GM12891 (cell line): ENCODE measurements at regions not wholly inside any gene's neighbourhood (a gene's known extent, or its start where the extent isn't known, plus 50 kb on each side); places are given as distances from the start of the nearest gene placed in this dataset.
"Not testable (repeated sequence)": the region's sequence is repeated elsewhere in the genome, so short reads cannot be mapped to it uniquely, and the experiment has no call there.

Source experiments
- DNase-seq: peaks from one replicate; pipeline ENCODE4 v3.0.0; 2011; ENCODE audit warnings: low spot score; ENCODE audit not compliant: insufficient read length
- FAIRE-seq: peaks from 2 replicates; lab custom pipeline; 2011; peaks lifted over from hg19 to GRCh38; lab: Jason Lieb, UNC
- PAX5 ChIP-seq: IDR thresholded peaks from 2 replicates; pipeline ENCODE4 v1.6.1; 2011; ENCODE audit warnings: low read length, moderate library complexity, mild to moderate bottlenecking; ENCODE audit not compliant: insufficient read depth, severe bottlenecking
- POLR2A ChIP-seq: IDR thresholded peaks from 2 replicates; pipeline ENCODE4 v1.6.1; 2011; ENCODE audit warnings: low read depth, low read length, control low read depth
- POLR2AphosphoS5 ChIP-seq: IDR thresholded peaks from 2 replicates; pipeline ENCODE4 v1.6.1; 2011; ENCODE audit warnings: low read depth, low read length, control low read depth
- POU2F2 ChIP-seq: IDR thresholded peaks from 2 replicates; pipeline ENCODE4 v1.6.1; 2011; ENCODE audit warnings: low read depth, mild to moderate bottlenecking, control low read depth, low read length, moderate library complexity
- SPI1 ChIP-seq: IDR thresholded peaks from 2 replicates; pipeline ENCODE4 v1.6.1; 2011; ENCODE audit warnings: low read depth, low read length, control low read depth
- TAF1 ChIP-seq: IDR thresholded peaks from 2 replicates; pipeline ENCODE4 v1.6.1; 2011; ENCODE audit warnings: low read depth, low read length, control low read depth

DNA sequence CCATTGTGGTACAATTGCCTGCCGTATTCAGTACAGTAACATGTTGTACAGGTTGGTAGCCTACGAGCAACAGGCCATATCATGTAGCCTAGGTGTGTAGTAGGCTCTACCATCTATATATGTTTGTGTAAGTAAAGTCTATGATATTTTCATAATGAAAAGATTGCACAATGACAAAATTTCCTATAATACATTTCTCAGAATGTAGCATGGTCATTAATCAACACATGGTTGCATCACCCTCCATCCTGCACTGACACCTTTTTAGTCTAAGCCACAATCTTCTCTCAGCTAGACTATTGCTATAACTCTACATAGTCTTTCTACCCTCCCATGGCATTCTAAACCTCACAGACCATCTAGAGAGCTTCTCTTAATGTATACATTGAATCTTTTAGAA, 158.5 kb upstream of the HMGA2 start:
- FAIRE-seq (no peak), DNase-seq (no peak)
- TF ChIP-seq SPI1 (no peak), POU2F2 (no peak), POLR2AphosphoS5 (no peak), TAF1 (no peak), PAX5 (no peak), POLR2A (no peak)

DNA sequence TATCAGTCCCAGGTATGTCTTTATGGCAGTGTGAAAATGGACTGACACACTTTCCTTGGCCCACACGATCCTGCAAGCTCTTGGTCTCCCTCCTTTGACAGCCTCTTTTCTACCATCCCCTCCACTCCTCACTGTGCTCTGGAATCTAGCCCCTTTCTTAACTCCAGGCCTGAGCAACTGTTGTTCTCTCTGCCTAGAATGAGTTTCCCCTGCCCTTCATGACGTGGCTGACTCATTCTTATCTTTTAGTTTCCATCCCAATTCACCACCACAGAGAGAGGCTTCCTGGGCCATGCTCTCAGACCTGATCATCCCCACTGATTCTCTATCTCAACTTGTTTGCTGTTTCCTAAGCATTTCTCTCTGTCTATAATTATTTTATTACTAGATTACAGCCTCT, 157.4 kb upstream of the HMGA2 start:
- DNase-seq (no peak), FAIRE-seq (no peak)
- no peak for TF ChIP-seq POLR2A

DNA sequence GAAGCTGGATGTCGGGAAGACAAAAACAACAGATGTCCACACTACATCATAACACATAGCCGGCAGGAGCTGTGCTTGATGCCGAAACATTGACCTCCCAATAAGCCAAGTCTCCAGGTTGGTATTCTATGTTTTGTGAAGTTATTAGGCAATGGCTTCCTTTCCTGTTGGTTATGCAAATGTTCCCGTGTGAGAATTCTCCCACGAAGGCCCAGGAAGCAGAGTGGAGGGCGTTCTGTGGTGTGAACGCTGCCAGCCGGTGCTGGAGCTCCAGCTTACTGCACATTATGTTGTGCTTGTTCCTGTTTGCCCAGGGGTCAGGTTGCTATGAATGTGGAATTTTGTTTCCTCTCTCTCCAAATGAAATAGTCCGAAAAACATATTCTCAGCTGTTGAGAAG, 156.4 kb upstream of the HMGA2 start:
- DNase-seq (no peak), FAIRE-seq (no peak)
- TF ChIP-seq TAF1 (no peak), SPI1 (no peak), PAX5 (no peak), POU2F2 (no peak), POLR2A (no peak), POLR2AphosphoS5 (no peak)

DNA sequence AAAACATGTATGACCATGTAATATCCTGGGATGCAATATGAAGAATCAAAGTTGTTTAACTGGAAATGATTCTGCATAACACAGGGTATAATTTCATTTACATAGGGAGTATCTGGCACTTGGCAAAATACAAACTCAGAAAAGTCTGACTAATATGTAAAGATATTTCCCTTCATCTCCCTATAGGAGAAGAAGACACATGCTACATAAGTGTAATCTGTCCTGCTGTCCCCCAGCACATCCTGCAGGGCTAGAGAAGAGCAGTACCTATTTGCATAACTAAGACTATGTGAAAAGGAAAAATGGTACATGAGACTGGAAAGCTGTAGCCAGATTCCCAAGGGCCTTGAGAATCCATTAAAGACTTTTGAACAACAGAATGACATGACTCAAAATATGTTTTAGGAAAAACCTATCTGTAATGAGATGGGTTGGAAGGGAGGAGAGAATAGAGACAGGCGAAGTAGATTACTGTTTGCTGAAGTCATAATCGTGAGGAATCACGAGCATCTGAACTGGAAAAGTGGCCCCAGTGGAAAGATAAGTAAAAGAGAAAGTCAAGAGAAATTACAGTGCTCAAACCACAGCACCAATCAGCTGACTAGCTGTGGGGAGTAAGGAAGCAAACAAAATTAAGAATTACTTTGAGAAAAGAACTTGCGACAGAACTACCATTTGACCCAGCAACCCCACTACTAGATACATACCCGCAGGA, 155.1 kb upstream of the HMGA2 start:
- FAIRE-seq (no peak), DNase-seq (no peak)
- no peak for TF ChIP-seq POLR2A
- no peak for TF ChIP-seq TAF1
- TF ChIP-seq SPI1, result no peak
- no peak for TF ChIP-seq PAX5
- TF ChIP-seq POU2F2, result no peak
- TF ChIP-seq POLR2AphosphoS5, result no peak

DNA sequence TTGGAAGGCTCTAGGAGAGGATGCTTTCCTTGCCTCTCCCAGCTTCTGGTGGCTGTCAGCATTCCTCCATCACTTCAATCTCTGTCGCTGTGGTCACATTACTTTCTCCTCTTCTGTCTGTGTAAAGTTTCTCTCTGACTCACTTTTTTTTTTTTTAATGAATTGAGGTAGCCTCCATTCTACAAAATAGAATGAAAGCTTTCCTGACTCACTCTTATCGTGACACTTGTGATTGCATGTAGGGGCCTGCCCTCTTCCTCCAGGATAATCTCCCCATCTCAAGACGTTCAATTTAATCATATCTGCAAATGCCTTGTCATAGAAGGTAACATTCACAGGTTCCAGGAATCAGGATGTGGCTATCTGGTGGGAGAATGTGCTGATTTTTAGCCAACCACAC, 153.5 kb upstream of the HMGA2 start:
- DNase-seq, result no peak
- no peak for FAIRE-seq
- TF ChIP-seq POLR2AphosphoS5 (no peak), TAF1 (no peak), PAX5 (no peak), POU2F2 (no peak), SPI1 (no peak), POLR2A (no peak)

DNA sequence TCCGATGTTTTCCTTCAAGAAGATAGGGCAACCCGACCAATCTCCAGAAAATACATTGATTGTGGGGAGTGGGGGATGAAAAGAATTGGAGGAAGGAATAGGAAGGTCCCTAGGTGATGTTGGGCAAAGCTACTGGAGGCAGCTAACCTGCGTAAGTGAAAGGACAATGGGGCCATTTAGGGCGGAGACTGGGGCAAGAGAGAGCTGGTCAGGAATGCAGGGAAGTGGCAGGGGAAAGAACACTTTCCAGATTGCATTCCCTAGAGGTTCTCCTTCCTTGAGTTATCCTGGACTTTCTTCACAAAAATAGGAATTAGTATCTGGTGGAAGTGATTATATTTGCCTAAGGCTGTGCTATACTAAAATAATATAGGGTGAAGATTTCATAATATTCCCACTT, 151.8 kb upstream of the HMGA2 start:
- FAIRE-seq, result no peak
- TF ChIP-seq SPI1, result no peak
- no peak for TF ChIP-seq POU2F2
- no peak for TF ChIP-seq POLR2A
- no peak for TF ChIP-seq TAF1
- TF ChIP-seq PAX5, result no peak
- no peak for DNase-seq

DNA sequence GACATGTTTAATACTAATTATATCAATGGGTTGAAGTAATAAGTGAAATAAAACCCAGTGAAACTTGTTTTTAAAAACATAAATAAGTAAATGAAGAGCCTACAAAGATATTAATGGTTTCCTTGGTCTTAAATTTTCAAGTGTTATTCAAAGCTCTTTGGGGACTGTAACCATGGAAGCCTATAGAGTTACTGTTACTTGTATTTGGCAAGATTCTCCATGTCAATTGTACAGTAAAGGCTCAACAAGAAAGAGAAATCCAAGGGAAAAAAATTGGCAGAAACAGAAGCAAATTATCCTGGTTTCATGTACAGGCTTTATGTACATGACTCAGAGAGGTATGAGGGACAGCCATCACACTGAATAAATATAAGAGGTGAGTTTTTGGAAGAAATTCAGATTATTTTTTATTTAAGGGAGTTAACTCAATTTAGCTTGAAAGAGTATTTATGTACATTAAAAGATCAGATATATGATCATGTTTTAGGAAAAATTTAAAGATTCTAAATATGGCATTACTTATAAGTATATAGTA, 151.1 kb upstream of the HMGA2 start:
- FAIRE-seq (no peak), DNase-seq (no peak)
- no peak for TF ChIP-seq POU2F2
- TF ChIP-seq PAX5, result no peak
- no peak for TF ChIP-seq POLR2A
- no peak for TF ChIP-seq TAF1

DNA sequence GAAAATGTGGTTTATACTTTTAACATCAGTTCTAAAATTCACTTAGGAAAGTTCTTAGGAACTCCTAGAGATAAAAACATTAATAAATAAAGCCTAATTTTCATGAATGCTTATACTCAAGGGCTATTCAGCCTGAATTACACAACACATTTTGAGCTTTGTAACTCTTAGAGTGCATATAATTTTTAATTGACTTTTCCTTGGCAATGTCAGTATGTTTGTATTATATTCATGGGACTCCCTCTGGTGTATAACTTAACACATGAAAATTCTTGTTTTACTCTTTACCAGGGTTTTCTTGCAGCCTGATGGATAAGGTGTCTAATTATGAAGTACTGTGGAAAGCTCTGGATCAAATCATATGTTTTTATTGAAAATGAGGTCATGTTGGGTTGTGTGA, 150.6 kb upstream of the HMGA2 start:
- FAIRE-seq (no peak), DNase-seq (no peak)
- TF ChIP-seq POU2F2 (no peak), PAX5 (no peak), TAF1 (no peak), POLR2AphosphoS5 (no peak), SPI1 (no peak), POLR2A (no peak)

DNA sequence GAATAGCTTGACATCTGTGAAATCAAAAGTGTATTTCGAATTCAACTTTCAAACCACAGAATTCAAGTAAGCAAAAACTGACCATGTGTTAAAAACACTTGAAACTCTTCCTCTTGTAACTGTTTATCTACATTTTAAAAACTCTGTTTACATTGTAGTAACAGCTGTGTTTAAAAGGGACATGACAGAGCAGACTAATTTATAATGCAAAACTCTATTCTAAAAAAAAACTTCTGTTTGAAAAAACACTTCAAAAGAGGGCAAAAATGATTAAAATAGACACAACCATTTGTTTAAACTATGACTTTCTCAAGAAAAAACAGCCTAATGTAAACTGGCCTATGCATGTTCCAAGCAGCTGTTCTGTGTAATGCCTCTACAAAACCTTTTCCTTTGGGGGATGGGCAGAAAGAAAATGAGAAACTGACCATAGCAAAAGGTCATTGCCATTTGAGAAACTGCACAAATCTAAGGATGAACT, 149.1 kb upstream of the HMGA2 start:
- FAIRE-seq (no peak), DNase-seq (no peak)
- TF ChIP-seq TAF1 (no peak), POLR2A (no peak)

DNA sequence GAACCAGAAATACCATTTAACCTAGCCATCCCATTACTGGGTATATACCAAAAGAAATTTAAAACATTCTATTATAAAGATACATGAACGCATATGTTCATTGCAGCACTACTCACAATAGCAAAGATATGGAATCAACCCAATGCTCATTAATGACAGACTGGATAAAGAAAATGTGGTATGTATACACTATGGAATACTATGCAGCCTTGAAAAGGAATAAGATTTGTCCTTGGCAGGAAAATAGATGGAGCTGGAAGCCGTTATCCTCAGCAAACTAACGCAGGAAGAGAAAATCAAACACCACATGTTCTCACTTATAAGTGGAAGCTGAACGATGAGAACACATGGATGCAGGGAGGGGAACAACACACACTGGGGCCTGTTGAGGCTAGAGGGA, 146.1 kb upstream of the HMGA2 start:
- DNase-seq, FAIRE-seq: not testable (repeated sequence)

DNA sequence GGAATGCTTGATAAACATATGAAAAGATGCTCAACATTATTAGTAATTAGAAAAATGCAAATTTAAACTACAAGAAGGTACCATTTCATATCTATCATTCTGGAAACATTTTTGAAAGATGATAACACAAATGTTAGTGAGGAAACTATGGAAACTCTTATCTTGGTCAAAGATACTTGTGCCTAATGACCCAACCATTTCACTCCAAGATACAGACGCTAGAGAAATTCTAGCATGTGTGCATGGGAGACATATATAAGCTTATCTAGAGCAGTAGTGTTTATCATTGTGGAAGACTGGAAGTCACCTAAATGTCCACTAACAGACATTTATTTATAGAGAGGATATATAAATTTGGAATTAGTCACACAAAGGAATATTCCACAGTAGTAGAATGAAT, 143.1 kb upstream of the HMGA2 start:
- DNase-seq (no peak), FAIRE-seq (no peak)
- TF ChIP-seq SPI1, result no peak
- TF ChIP-seq PAX5, result no peak
- TF ChIP-seq POLR2AphosphoS5, result no peak
- no peak for TF ChIP-seq POU2F2
- no peak for TF ChIP-seq TAF1
- no peak for TF ChIP-seq POLR2A
